SK-N-SH treated with all-trans-retinoic acid at 6 μM for 48 hours (cell line): ENCODE measurements at regions not wholly inside any gene's neighbourhood (a gene's known extent, or its start where the extent isn't known, plus 50 kb on each side); places are given as distances from the start of the nearest gene placed in this dataset.

ENCODE experiments used
- ATAC-seq: fragments of 200-7000 bp; cut with Tn5 transposase; 3 replicates; pipeline ENCODE4 v1.9.1; 2020; ENCODE audit warnings: mild to moderate bottlenecking, moderate library complexity
- BACH2 ChIP-seq: fragments of 250-450 bp; sonication (Bioruptor Pico); IDR thresholded peaks from 2 replicates; pipeline ENCODE4 v1.9.0; 2021; ENCODE audit warnings: mild to moderate bottlenecking, borderline replicate concordance
- ISL1 ChIP-seq: fragments of 250-450 bp; sonication (Bioruptor Pico); IDR thresholded peaks from 2 replicates; pipeline ENCODE4 v2.1.2; 2022; ENCODE audit warnings: mild to moderate bottlenecking, moderate library complexity
- SNAI2 ChIP-seq: fragments of 250-450 bp; sonication (Bioruptor Pico); IDR thresholded peaks from 2 replicates; pipeline ENCODE4 v1.5.0; 2020; ENCODE audit warnings: mild to moderate bottlenecking, moderate library complexity
- ZFP30 ChIP-seq: fragments of 450-650 bp; formaldehyde crosslinking; IDR thresholded peaks from 2 replicates; pipeline ENCODE4 v1.5.0; 2022; ENCODE audit warnings: mild to moderate bottlenecking, moderate library complexity
- ZNF70 ChIP-seq: fragments of 450-650 bp; formaldehyde crosslinking; IDR thresholded peaks from 2 replicates; pipeline ENCODE4 v1.5.0; 2020; ENCODE audit warnings: mild to moderate bottlenecking, moderate library complexity
- TF ChIP-seq, protein P1 (sequence below): fragments of 250-450 bp; sonication (Bioruptor Pico); IDR thresholded peaks from 2 replicates; pipeline ENCODE4 v1.5.1; 2021; ENCODE audit warnings: mild to moderate bottlenecking, moderate library complexity
- TF ChIP-seq, protein P2 (sequence below): fragments of 250-450 bp; sonication (Bioruptor Pico); IDR thresholded peaks from 2 replicates; pipeline ENCODE4 v1.8.0; 2020; ENCODE audit warnings: mild to moderate bottlenecking, moderate library complexity, borderline replicate concordance

DNA sequence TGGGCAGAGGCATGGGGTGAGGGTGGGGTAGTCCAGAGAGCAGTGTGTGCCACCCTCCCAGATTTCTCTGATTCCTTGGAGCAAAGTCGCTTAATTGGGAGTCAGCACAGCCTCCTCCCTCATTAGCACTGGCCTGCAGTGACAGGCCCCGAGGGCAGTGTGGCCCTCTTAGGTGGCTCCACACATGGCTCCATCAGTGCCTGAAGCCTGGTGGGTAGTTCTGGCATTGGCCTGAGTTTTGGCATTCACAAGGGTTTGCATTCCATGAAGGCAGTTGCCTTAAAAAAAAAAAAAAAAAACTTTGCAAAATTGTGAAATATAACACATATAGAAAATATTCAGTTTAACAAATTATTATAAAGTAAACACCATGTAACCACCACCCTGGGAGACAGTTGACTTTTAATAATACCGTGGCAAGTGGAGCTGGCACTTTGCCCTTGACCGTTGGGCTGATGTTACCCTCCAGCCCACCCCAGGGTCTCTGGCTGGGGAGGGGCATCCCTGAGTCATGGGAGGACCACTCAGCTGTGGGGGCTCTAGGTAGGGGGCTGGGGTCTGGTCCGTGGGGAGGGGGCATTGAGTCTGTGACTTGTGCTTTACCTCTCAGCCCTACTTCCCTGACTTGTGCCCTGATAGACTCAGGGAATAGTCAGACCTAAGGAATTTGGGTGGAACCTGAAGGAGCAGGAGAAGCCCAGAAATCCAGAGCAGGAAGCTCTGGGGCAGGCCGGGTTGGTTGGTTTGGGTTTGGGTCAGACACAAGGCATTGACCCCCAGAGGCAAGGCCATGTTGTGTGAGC, 51.3 kb upstream of the PITX1 start:
- TF ChIP-seq, protein P1, sequence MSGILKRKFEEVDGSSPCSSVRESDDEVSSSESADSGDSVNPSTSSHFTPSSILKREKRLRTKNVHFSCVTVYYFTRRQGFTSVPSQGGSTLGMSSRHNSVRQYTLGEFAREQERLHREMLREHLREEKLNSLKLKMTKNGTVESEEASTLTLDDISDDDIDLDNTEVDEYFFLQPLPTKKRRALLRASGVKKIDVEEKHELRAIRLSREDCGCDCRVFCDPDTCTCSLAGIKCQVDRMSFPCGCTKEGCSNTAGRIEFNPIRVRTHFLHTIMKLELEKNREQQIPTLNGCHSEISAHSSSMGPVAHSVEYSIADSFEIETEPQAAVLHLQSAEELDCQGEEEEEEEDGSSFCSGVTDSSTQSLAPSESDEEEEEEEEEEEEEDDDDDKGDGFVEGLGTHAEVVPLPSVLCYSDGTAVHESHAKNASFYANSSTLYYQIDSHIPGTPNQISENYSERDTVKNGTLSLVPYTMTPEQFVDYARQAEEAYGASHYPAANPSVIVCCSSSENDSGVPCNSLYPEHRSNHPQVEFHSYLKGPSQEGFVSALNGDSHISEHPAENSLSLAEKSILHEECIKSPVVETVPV (CRISPR knock-in tag), result no peak
- TF ChIP-seq ZNF70 (CRISPR knock-in tag) (no peak), SNAI2 (no peak), BACH2 (CRISPR knock-in tag) (no peak), ISL1 (CRISPR knock-in tag) (no peak), ZFP30 (CRISPR knock-in tag) (no peak)
- TF ChIP-seq, protein P2, sequence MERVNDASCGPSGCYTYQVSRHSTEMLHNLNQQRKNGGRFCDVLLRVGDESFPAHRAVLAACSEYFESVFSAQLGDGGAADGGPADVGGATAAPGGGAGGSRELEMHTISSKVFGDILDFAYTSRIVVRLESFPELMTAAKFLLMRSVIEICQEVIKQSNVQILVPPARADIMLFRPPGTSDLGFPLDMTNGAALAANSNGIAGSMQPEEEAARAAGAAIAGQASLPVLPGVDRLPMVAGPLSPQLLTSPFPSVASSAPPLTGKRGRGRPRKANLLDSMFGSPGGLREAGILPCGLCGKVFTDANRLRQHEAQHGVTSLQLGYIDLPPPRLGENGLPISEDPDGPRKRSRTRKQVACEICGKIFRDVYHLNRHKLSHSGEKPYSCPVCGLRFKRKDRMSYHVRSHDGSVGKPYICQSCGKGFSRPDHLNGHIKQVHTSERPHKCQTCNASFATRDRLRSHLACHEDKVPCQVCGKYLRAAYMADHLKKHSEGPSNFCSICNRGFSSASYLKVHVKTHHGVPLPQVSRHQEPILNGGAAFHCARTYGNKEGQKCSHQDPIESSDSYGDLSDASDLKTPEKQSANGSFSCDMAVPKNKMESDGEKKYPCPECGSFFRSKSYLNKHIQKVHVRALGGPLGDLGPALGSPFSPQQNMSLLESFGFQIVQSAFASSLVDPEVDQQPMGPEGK (CRISPR knock-in tag), result no peak
- ATAC-seq, result no peak
